LoVo (cell line): ENCODE measurements at regions not wholly inside any gene's neighbourhood (a gene's known extent, or its start where the extent isn't known, plus 50 kb on each side); places are given as distances from the start of the nearest gene placed in this dataset.

Experiments
- DNase-seq: peaks from one replicate; pipeline ENCODE4 v3.0.0-alpha.2; 2016; ENCODE audit warnings: low spot score

DNA sequence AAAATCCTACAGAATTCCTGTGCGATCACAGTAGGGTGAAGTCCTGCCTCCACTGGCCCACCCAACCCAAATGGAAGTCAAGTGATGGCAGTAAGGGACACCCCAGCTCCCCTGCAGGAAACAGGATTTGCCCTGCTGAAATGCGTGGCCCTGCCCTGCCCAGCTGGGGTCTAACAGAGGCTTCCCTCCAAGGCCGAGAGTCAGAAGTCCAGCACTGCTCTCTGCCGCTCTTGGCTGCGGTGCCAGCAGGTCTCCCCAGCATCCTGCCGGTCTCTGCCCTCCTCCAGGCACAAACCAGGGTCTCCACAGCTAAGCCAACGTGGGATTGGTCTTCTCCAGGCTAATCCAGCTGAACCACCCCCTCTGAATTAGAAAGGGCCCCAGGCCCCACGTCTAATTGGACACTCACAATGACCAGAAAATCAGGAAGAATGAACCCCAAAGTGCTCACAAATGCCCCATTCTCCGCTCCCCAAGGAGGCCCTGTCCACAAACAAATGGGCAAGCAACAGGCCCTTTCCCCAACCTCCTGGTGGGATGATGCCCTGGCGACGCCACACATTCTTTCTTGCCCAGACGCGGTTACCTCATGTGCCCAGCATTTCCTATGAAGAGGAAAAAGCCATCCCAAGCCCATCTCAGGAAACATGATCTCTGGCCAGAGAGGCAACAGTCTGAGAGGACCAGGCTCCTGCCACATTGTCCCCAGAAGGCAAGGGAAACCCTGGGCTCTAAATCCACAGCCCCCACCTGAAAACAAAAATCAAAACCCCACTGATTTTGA, 117.2 kb downstream of the BANF2 start:
- DNase-seq = no peak

DNA sequence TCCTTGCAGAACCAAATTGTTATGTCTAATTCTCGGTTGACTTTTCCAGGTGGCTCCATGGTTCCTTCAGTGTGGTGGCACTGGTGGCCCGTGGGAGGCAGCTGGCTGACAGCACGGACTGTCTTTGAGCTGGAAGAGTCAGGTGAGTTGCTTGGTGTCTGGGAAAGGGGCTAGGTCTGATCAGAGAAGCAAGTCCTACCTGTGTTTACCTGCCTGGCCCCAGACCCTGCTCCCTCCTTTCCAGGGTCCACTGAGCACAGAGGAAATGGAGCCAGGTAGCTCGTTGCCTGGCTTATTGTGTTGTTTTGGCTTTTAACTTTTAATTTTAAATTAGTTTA, 111.8 kb downstream of the BANF2 start:
- DNase-seq = no peak

DNA sequence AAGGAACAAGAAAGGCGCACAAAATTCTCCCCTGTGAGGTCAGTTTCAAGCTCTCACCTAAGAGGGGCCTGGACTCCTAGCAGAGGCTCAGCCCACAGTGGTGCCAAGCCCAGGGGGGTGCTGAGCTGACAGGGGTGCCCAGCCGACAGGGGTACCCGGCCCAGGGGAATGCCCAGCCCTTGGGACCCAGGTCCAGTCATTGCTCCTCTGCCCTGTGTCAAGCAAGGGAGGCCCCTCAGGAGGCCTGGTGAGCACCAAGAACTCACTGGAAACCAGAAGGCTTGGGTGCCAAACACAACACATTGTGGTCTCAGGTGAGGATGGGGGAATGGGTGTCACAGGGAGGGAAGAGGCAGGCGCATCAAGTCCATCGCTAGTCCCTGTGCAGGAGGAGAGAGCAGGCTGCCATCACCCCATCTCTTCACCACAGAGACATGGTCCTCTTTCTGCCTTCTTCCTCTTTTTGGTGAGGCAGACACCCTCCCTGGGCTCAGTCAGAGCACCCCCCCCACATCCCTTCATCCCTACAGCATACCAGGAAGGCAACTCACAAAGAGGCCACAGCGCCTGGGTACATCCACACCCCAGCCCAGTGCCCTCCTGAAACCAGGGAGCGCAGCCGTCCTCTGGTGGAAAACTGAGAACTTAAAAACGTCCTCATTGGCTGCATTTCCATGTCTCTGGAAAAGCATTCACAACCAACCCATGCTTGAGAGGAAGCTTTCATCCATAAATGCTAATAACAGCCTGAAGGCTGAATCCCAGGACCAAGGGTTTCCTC, 111.3 kb downstream of the BANF2 start:
- no peak for DNase-seq

- DNase-seq = no peak
Measured at GRCh38 chr20:17810062-17810631, 110.4 kb downstream of the BANF2 start.

GRCh38 chr20:17809362-17810061, 109.7 kb downstream of the BANF2 start:
- DNase-seq = no peak

GRCh38 chr20:17808782-17809181, 109.0 kb downstream of the BANF2 start:
- DNase-seq = no peak

GRCh38 chr20:17808357-17808756, 108.6 kb downstream of the BANF2 start:
- no peak for DNase-seq

GRCh38 chr20:17807651-17808050, 107.9 kb downstream of the BANF2 start:
- no peak for DNase-seq

- DNase-seq = no peak
Measured at GRCh38 chr20:17806739-17807441, 107.1 kb downstream of the BANF2 start.

GRCh38 chr20:17806107-17806506, 106.3 kb downstream of the BANF2 start:
- DNase-seq = no peak

DNA sequence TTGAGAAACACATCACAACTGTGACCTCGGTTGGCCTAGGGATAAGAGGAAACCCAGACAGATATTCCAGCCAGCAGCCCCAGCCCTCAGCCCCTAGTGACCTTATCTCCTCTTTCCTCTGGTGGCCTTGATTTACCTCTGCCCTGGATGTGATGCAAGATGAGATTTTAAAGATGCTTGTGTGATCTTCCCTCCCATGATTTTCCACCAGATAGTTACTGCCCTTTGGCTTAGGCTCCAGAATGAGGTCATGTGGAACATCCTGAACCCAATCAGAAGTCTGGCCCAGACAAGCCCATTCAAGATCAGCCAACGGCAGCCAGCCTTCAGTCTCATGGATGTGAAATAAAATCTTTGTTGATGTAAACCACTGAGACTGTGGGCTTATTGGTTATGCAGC, 104.0 kb downstream of the BANF2 start:
- DNase-seq = no peak

DNA sequence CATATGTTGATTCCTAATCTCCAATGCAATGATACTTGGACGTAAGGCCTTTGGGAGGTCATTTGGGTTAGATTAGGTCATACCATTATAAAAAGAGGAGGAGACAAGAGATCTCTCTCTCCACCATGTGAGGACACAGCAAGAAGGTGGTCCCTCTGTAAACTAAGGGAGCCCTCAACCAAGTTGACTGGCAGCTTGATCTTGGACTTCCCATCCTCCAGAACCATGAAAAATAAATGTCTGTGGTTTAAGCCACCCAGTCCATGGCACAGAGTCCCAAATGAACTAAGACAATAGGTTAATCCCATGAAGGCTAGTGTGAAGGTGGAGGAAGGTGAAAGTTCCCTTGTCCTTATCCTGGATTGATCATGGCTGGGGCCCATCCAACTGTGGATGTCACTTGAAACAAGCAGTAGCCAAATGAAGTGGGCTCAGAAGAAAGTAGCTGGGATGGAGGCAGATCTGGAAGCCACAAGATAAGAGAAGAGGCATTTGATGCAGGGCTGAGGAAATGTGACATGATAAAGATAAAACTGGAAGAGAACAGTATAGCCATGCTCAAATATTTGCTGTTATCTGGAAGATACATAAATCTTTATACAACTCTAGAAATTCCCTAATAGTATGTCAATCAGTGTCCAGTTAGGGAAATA, 99.9 kb downstream of the BANF2 start:
- DNase-seq = no peak

DNA sequence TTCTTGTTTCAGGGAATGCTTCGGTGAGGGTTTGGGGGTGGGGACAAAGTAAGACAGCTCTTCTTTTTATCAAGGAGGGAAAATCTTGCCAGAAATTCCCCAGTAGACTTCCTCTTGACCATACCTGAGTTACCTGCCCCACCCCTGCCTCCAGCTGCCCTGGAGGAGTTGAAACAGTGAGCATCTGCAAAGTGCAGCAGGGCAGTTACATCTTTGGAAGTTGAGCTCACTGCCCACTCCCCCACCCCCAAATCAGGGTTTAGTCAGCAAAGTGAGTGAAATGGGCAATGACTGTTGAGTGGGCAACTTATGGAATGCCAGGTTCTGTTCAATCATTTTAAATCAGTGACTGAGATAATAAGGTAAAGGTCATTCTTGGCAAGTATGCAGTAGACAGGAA, 98.8 kb downstream of the BANF2 start:
- no peak for DNase-seq

DNA sequence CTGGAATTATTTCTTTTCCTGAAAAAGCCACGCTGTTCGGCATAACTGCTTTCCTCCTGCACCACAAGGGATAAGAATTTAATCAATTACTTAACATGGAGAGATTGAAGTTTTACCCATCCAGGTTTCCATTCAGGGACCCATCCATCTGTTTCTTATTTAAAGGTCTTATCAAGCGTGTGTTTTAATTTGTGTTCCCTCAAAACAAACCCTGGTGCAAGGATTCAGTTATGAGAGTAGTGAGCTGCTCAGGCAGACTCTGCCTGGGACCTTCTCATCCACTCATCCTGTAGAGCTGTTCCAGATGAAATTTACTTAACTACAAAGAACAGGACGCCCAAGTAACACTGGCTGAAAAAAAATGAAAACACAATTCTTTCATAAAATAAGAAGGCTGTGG, 97.8 kb downstream of the BANF2 start:
- DNase-seq = no peak

GRCh38 chr20:17797161-17797560, 97.4 kb downstream of the BANF2 start:
- peak; percentile 10 for DNase-seq

DNA sequence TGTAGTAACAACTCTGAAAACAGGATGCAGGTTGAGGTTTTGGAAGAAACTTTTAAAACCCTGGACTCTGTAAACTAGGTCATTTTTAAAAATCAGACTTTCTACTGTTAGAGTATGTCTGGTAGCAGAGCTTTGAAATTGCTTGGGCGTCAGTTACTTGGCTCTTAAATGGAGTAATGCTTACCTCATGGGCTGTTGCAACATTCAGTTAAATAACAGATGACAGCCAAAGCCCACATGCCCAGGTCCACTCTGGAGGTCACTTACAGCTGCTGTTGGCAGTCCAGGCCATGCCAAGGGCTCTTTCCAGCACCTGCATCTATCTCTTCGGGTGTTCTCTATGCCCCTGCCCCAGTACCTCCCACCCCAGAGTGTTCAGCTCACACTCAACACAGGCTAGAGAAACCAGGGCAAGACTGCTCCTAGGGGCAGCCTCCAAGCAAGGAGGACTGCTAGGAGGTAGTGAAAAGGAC, 96.4 kb downstream of the BANF2 start:
- DNase-seq = no peak

- DNase-seq = no peak
Measured at GRCh38 chr20:17795501-17796071, 95.8 kb downstream of the BANF2 start.

- no peak for DNase-seq
Measured at GRCh38 chr20:17795003-17795402, 95.2 kb downstream of the BANF2 start.

DNA sequence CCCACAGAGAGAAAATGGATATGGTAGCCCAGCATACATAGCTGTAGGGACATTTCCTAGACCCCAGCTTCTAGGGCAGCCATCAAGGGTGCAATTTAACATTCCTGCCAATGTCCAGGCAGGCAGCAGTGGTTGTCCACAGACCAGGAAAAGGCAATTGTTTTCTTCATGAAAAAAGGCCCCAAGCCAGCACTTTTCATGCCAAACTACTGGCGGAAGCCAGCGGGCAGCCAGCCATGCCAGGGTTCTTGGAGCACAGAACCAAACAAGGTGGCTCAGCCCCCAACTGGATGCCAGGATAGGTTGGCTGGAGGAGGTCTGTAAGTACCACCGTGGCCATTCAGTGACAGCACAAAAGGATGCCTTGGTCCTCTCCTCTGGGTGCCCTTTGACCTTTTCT, 94.6 kb downstream of the BANF2 start:
- DNase-seq = no peak

- no peak for DNase-seq
Measured at GRCh38 chr20:17793986-17794385, 94.2 kb downstream of the BANF2 start.

DNA sequence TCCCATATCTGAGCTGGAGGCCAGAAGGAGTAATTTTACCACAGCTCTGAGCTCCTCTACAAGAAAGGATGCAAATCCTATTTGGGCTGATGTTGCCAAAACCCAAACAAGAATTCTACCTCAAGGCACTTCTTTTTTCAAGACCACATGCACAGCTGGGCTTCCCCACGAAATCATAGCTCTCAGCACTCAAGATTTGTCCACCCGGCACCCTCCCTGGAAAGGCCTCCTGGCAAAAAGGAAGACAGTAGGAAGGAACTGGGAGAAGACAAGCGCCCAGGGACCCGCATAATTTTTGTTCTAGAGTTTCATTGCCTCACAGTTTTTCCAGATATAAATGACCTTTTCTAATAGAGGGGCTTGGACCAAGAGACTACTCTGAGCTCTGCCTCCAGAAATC, 90.5 kb downstream of the BANF2 start:
- DNase-seq = no peak
